Central memory CD8-positive, alpha-beta T cell (primary cell): ENCODE measurements at regions not wholly inside any gene's neighbourhood (a gene's known extent, or its start where the extent isn't known, plus 50 kb on each side); places are given as distances from the start of the nearest gene placed in this dataset.

Source experiments
- ATAC-seq: fragments of 150-1000 bp; cut with Tn5 transposase; replicated peaks from 2 replicates; pipeline ENCODE4 v1.10.0; 2022; ENCODE audit warnings: mild to moderate bottlenecking, moderate FRiP score, moderate number of reproducible peaks; ENCODE audit not compliant: poor library complexity, severe bottlenecking; ENCODE audit errors: extremely low read depth
- DNase-seq, 2 donors: peaks; one replicate each; pipeline ENCODE4 v3.0.0; 2021; ENCODE audit warnings: low spot score in 2 of 2
- H3K27ac Mint-ChIP-seq: one replicate; pipeline ENCODE4 v1.8.0; 2022; ENCODE audit warnings: low read depth, mild to moderate bottlenecking, moderate library complexity, mixed read lengths
- H3K27me3 Mint-ChIP-seq: one replicate; pipeline ENCODE4 v1.8.0; 2022; ENCODE audit warnings: mixed read lengths
- H3K36me3 Mint-ChIP-seq: one replicate; pipeline ENCODE4 v1.8.0; 2022; ENCODE audit warnings: mild to moderate bottlenecking, moderate library complexity, mixed read lengths; ENCODE audit not compliant: insufficient read depth
- H3K4me1 Mint-ChIP-seq: one replicate; pipeline ENCODE4 v1.8.0; 2022; ENCODE audit warnings: mixed read lengths
- H3K4me3 Mint-ChIP-seq: one replicate; pipeline ENCODE4 v1.8.0; 2022; ENCODE audit warnings: mild to moderate bottlenecking, moderate library complexity, mixed read lengths
- H3K9me3 Mint-ChIP-seq: one replicate; pipeline ENCODE4 v1.8.0; 2022; ENCODE audit warnings: mixed read lengths

- Mint-ChIP-seq H3K27me3 (peaks cover 9% of the 10 kb centered on the region), H3K4me3 (no peak overlapping the region), H3K36me3 (no peaks in the 10 kb centered on the region), H3K9me3 (peaks cover 5% of the 10 kb centered on the region), H3K4me1 (no peaks in the 10 kb centered on the region), H3K27ac (no peak overlapping the region)
- ATAC-seq: no peak
- no peak for DNase-seq
Measured at GRCh38 chr16:9499941-9500593, 408.6 kb downstream of the HAPSTR1 start.

DNA sequence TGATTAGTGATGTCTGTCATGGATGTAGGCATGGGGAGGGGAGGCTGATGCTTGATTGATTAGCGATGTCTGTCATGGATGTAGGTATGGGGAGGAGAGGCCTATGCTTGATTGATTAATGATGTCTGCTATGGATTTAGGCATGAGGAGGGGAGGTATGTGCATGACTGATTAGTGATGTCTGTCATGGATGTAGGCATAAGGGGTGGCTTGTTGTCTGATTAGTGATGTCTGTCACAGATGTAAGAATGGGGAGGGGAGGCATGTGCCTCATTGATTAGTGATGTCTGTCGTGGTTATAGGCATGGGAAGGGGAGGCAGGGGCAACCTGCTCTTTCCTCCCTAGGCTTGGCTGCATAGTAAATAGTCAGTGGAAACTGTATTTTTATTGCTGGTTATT lies 409.4 kb downstream of the HAPSTR1 start:
- Mint-ChIP-seq H3K27me3 (peaks cover 9% of the 10 kb centered on the region), H3K9me3 (peaks cover 5% of the 10 kb centered on the region), H3K4me3 (no peak overlapping the region)

GRCh38 chr16:9503251-9503984 lies 412.0 kb downstream of the HAPSTR1 start:
- DNase-seq (no peak), ATAC-seq (no peak)
- Mint-ChIP-seq H3K36me3 (no peaks in the 10 kb centered on the region), H3K9me3 (peaks cover 5% of the 10 kb centered on the region), H3K27me3 (peaks cover 9% of the 10 kb centered on the region), H3K4me3 (no peak overlapping the region), H3K4me1 (no peaks in the 10 kb centered on the region), H3K27ac (no peak overlapping the region)

More for the DNA sequence above, 409.4 kb downstream of the HAPSTR1 start:
- Mint-ChIP-seq H3K4me1 (no peaks in the 10 kb centered on the region), H3K36me3 (no peaks in the 10 kb centered on the region), H3K27ac (no peak overlapping the region)
- no peak for DNase-seq
- no peak for ATAC-seq

DNA sequence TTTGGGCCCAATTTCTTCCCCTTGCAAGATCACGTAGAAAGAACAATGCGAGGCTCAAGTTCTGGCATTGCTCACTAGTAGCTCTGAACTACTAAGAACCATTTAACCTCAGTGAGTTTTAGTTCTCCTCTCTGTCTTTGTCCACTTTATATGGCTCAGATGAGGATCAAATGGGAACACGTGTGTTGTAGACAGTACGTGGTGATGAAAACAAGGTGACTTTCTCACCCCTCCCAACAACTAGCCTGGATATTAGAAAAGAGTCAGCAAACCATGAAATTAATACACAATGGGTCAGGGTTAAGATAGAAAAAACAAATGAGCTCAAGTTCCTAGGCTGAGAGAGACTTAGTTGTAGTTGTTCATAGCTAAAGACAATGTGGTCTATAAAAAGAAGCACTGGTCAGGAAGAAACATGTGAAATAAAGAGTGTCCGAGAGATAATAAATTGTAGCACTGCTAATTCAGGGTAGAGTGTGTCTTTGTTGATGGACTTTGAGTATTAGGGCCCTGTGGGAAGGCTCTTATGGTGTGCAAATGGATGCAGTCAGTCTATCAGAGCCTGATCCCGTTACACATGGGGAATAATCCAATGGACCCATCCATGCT lies 417.0 kb downstream of the HAPSTR1 start:
- Mint-ChIP-seq H3K4me3 (no peak overlapping the region), H3K4me1 (no peaks in the 10 kb centered on the region), H3K27ac (no peak overlapping the region), H3K36me3 (peaks cover 2% of the 10 kb centered on the region), H3K27me3 (no peaks in the 10 kb centered on the region), H3K9me3 (peaks cover 18% of the 10 kb centered on the region)
- DNase-seq (no peak), ATAC-seq (no peak)

- Mint-ChIP-seq H3K9me3 (peaks cover 18% of the 10 kb centered on the region), H3K4me3 (no peak overlapping the region), H3K27me3 (no peaks in the 10 kb centered on the region), H3K27ac (no peak overlapping the region), H3K4me1 (no peaks in the 10 kb centered on the region), H3K36me3 (peaks cover 2% of the 10 kb centered on the region)
- ATAC-seq (no peak), DNase-seq (no peak)
Measured at GRCh38 chr16:9509663-9510062, 418.2 kb downstream of the HAPSTR1 start.

- ATAC-seq (no peak), DNase-seq (no peak)
- H3K9me3 Mint-ChIP-seq: peaks cover 18% of the 10 kb centered on the region
- no peaks in the 10 kb centered on the region for H3K4me1 Mint-ChIP-seq
- H3K27ac Mint-ChIP-seq: no peak overlapping the region
- no peaks in the 10 kb centered on the region for H3K27me3 Mint-ChIP-seq
- peaks cover 2% of the 10 kb centered on the region for H3K36me3 Mint-ChIP-seq
- H3K4me3 Mint-ChIP-seq: no peak overlapping the region
Measured at GRCh38 chr16:9511389-9511788, 419.9 kb downstream of the HAPSTR1 start.

DNA sequence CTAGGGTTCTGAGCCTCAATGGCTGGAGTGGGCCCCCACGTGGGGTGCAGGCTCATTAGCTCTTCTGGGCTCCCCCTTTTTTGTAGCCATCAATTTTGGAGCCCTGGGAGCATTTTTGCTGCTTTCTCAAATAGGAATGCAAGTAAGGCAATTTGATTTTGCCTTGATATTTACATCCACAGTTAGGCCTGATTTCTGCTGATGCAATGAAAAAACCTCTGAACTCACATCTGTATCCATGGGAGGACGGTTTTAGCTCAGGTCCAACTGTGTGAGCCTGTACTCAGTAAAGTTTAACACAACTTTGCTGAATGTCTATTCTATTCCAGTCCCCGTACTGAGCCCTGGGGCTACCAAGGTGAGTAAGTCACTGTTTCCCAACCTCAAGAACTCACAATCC lies 425.0 kb downstream of the HAPSTR1 start:
- DNase-seq (no peak), ATAC-seq (no peak)
- H3K36me3 Mint-ChIP-seq: no peaks in the 10 kb centered on the region
- no peak overlapping the region for H3K27ac Mint-ChIP-seq
- H3K27me3 Mint-ChIP-seq: no peaks in the 10 kb centered on the region
- no peak overlapping the region for H3K4me3 Mint-ChIP-seq
- H3K9me3 Mint-ChIP-seq: peaks cover 5% of the 10 kb centered on the region
- no peaks in the 10 kb centered on the region for H3K4me1 Mint-ChIP-seq

DNA sequence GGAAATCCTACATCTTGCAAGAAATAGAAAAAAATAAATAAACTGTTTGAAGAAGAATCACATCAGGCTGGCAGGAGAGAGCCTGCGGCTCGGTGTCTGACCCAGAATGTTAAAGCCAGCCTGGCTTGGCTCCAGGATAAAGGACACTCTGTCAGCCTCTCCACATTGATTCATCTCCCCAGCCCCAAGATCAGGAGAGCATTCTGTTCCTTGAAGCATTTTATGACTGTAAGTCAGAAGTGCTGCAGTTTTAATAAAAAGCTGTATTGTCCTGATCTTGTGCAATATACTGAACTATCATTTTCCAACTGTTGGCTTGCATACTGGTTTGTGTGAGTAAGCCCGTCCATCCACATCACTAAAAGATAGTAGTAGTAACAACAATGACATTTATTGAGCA lies 426.6 kb downstream of the HAPSTR1 start:
- Mint-ChIP-seq H3K4me3 (no peak overlapping the region), H3K4me1 (no peaks in the 10 kb centered on the region), H3K36me3 (no peaks in the 10 kb centered on the region), H3K27ac (no peak overlapping the region), H3K9me3 (no peaks in the 10 kb centered on the region), H3K27me3 (no peaks in the 10 kb centered on the region)
- no peak for DNase-seq
- no peak for ATAC-seq

DNA sequence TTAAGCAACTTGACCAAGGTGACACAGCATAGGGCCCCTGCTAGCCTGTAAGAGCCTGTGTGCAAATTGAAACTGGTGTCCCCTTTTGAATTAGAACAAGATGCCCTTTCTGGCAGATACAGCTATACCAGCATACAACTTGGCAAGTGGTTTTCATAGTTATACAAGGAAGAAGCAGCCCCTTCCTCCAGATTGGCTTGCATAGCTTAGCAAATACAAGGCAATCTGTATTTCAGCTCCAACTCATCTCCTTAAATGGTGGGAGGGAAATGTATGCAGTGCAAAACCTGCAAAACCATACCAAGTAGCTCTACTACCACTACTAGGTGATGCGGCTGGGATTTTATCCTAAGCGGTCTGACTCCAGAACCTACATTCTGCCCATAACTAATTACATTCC lies 427.1 kb downstream of the HAPSTR1 start:
- no peaks in the 10 kb centered on the region for H3K27me3 Mint-ChIP-seq
- ATAC-seq (no peak), DNase-seq (no peak)
- H3K9me3 Mint-ChIP-seq: no peaks in the 10 kb centered on the region
- no peak overlapping the region for H3K27ac Mint-ChIP-seq
- H3K4me1 Mint-ChIP-seq: no peaks in the 10 kb centered on the region
- no peak overlapping the region for H3K4me3 Mint-ChIP-seq
- no peaks in the 10 kb centered on the region for H3K36me3 Mint-ChIP-seq

DNA sequence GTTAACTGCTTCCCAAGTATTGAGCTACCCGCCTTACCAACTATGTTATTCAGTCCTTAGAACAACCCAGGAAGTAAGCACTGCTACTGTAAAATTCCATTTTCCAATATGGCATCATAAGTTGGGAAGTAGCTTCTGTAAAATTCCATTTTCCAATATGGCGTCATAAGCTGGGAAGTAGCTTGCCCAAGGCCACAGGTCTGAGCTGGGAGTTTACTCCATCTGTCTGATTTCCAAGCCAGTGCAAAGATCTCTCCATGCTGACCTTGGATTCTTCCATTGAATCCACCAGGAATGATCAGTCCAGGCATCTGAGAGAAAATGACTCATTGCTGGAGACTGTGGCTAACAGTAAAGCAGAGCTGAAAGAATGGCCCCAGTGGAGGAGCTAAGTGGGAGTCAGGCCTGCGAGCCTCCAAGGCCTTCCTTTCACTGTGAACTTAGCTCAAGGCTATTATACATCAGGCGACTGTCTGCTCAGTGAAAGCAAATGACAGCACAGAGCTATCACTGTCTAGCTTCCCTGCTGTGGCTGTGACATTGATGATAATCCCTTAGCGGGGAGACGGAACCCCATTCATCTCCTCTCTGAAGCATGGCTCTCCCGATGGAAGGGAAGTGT lies 430.4 kb downstream of the HAPSTR1 start:
- ATAC-seq (no peak), DNase-seq (no peak)
- peaks cover 20% of the 10 kb centered on the region for H3K9me3 Mint-ChIP-seq
- no peak overlapping the region for H3K4me3 Mint-ChIP-seq
- no peaks in the 10 kb centered on the region for H3K36me3 Mint-ChIP-seq
- H3K27me3 Mint-ChIP-seq: no peaks in the 10 kb centered on the region
- H3K4me1 Mint-ChIP-seq: no peaks in the 10 kb centered on the region
- H3K27ac Mint-ChIP-seq: no peak overlapping the region

DNA sequence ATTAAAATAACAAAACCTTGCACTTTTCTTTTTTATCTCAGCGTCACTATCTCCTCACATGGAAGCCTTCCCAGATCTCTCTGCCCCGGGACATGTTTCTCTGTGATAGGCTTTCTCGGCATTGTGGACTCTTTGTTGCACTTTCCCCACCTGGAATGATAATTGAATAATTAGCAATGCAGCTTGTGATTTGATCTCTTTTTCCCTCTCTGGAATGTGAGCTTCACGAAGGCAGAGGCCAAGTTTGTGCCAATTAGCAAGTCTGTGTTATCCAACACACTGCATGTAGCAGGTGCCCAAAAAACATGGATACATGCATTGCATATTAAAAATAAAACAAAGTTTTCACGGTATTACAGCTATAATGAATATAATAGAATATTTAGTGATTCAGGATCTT lies 431.2 kb downstream of the HAPSTR1 start:
- no peak for ATAC-seq

GRCh38 chr16:9523994-9524393 lies 432.6 kb downstream of the HAPSTR1 start:
- no peak overlapping the region for H3K27ac Mint-ChIP-seq
- H3K4me3 Mint-ChIP-seq: no peak overlapping the region
- no peaks in the 10 kb centered on the region for H3K4me1 Mint-ChIP-seq
- H3K27me3 Mint-ChIP-seq: no peaks in the 10 kb centered on the region
- peaks cover 20% of the 10 kb centered on the region for H3K9me3 Mint-ChIP-seq
- no peak for DNase-seq
- H3K36me3 Mint-ChIP-seq: no peaks in the 10 kb centered on the region
- no peak for ATAC-seq

More for the DNA sequence above, 431.2 kb downstream of the HAPSTR1 start:
- Mint-ChIP-seq H3K27ac (no peak overlapping the region), H3K36me3 (no peaks in the 10 kb centered on the region), H3K27me3 (no peaks in the 10 kb centered on the region), H3K9me3 (peaks cover 20% of the 10 kb centered on the region), H3K4me1 (no peaks in the 10 kb centered on the region), H3K4me3 (no peak overlapping the region)
- DNase-seq: no peak

DNA sequence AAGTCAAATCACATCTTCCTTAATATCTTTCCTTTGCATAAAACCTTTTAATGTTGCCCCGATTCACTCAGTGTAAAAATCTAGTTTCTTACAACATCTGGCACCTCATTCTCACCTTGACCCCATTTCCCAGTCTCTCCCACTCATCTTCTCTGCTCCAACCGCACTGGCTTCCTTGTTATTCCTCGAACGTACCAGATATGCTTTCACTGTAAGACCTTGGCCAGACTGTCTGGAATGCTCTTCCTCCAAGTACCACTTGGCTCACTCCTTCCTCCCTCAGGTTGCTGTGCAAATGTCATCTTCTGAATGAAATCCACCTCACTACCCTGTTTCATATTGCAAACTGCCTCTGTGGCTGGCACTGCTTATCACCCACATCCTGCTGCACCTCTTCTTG lies 433.6 kb downstream of the HAPSTR1 start:
- H3K9me3 Mint-ChIP-seq: peaks cover 20% of the 10 kb centered on the region
- H3K4me1 Mint-ChIP-seq: no peaks in the 10 kb centered on the region
- no peaks in the 10 kb centered on the region for H3K27me3 Mint-ChIP-seq
- DNase-seq (no peak), ATAC-seq (no peak)
- no peaks in the 10 kb centered on the region for H3K36me3 Mint-ChIP-seq
- no peak overlapping the region for H3K4me3 Mint-ChIP-seq
- no peak overlapping the region for H3K27ac Mint-ChIP-seq
